DND-41 (cell line): ENCODE measurements at regions not wholly inside any gene's neighbourhood (a gene's known extent, or its start where the extent isn't known, plus 50 kb on each side); places are given as distances from the start of the nearest gene placed in this dataset.

Source experiments
- ATAC-seq: fragments of 200-7000 bp; cut with Tn5 transposase; 3 replicates; pipeline ENCODE4 v1.9.1; 2021; ENCODE audit warnings: low read depth; ENCODE audit not compliant: insufficient read depth
- DNase-seq: peaks from one replicate; pipeline ENCODE4 v3.0.0-alpha.2; 2020
- H2AFZ ChIP-seq: 2 replicates; pipeline ENCODE4 v1.6.0; 2012; ENCODE audit warnings: low read depth, low read length
- H3K27ac ChIP-seq: 2 replicates; pipeline ENCODE4 v1.5.1; 2012; ENCODE audit warnings: low read length, inconsistent platforms
- H3K27me3 ChIP-seq: fragments of 200-600 bp; sonication (generic); 2 replicates; pipeline ENCODE4 v1.6.0; 2012; ENCODE audit warnings: low read length, mild to moderate bottlenecking, inconsistent platforms; ENCODE audit not compliant: insufficient read depth, poor library complexity
- H3K36me3 ChIP-seq: 2 replicates; pipeline ENCODE4 v1.5.1; 2012; ENCODE audit warnings: low read length, inconsistent platforms; ENCODE audit not compliant: insufficient read depth
- H3K4me1 ChIP-seq: 2 replicates; pipeline ENCODE4 v1.5.1; 2012; ENCODE audit warnings: mild to moderate bottlenecking, low read length; ENCODE audit not compliant: insufficient read depth
- H3K4me2 ChIP-seq: 2 replicates; pipeline ENCODE4 v1.6.0; 2012; ENCODE audit warnings: mild to moderate bottlenecking, moderate library complexity, low read length, inconsistent platforms; ENCODE audit not compliant: insufficient read depth
- H3K4me3 ChIP-seq, 2 experiments: fragments of 200-600 bp in 1 of 2; shearing (Covaris generic) in 1 of 2; 2 replicates each; pipeline ENCODE4 v1.5.1; 2012 to 2016; ENCODE audit warnings: inconsistent platforms in 2 of 2, low read length in 2 of 2, mild to moderate bottlenecking in 2 of 2, low read depth in 1 of 2, moderate library complexity in 1 of 2
- H3K79me2 ChIP-seq: 2 replicates; pipeline ENCODE4 v1.6.0; 2012; ENCODE audit warnings: low read length, inconsistent platforms; ENCODE audit not compliant: insufficient read depth
- H3K9ac ChIP-seq: 2 replicates; pipeline ENCODE4 v1.6.0; 2012; ENCODE audit warnings: low read depth, mild to moderate bottlenecking, inconsistent platforms, low read length, moderate library complexity
- H3K9me3 ChIP-seq: 2 replicates; pipeline ENCODE4 v1.5.1; 2012; ENCODE audit warnings: low read length, moderate library complexity, mild to moderate bottlenecking, inconsistent platforms; ENCODE audit not compliant: insufficient read depth, severe bottlenecking
- H4K20me1 ChIP-seq: 2 replicates; pipeline ENCODE4 v1.6.0; 2012; ENCODE audit warnings: low read length; ENCODE audit not compliant: insufficient read depth
- EZH2 ChIP-seq: IDR thresholded peaks from 3 replicates; pipeline ENCODE4 v1.6.1; 2012; ENCODE audit warnings: borderline replicate concordance, low read depth, mild to moderate bottlenecking, moderate library complexity, low read length, inconsistent platforms; ENCODE audit not compliant: severe bottlenecking
- TF ChIP-seq, protein P1 (sequence below): IDR thresholded peaks from 2 replicates; pipeline ENCODE4 v1.5.1; 2012; ENCODE audit warnings: borderline replicate concordance, low read length, moderate library complexity, mild to moderate bottlenecking; ENCODE audit not compliant: poor library complexity, severe bottlenecking; ENCODE audit errors: extremely low read depth

DNA sequence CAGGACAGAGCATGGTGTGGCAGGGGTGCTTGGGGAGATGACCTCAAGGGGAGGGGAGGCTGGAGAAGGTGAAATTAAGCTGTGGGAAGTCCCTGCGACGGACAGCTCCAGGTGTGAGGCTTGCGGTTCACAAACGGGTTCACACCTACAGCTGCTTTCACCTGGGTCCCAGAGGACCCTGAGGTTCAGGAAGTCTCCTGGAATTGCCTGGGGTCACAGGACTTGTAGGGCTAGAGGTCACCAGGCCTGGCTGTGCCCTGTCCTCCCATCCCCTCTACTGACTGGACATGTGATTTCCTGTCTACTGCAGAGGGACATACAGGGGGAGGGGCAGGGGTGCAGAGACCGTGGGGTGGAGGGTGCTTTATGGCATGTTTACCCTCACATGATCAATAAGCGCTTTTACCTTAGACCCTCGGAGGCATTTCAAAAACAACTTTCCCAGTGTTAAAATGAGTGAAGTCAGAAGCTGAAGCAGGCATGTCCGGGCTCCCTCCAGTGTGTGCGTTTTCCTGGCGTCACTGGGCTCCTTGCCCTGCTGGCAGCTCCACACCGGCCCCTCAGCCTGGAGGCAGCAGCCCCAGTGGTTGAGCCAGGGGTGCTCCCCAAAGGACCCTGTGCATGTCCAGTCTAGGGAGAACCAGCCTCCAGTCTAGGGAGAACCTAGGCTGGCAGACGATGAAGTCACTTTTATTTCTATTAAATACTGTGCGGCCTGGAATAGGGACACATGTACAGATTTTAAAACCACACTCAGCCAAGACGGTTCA lies 66.6 kb upstream of the IGFBP3 start:
- no peak overlapping the region for H3K4me2 ChIP-seq
- H3K79me2 ChIP-seq = no peaks in the 10 kb centered on the region
- no peaks in the 10 kb centered on the region for H3K9me3 ChIP-seq
- no peak for ATAC-seq
- no peaks in the 10 kb centered on the region for H3K4me1 ChIP-seq
- DNase-seq = no peak
- TF ChIP-seq, protein P1, sequence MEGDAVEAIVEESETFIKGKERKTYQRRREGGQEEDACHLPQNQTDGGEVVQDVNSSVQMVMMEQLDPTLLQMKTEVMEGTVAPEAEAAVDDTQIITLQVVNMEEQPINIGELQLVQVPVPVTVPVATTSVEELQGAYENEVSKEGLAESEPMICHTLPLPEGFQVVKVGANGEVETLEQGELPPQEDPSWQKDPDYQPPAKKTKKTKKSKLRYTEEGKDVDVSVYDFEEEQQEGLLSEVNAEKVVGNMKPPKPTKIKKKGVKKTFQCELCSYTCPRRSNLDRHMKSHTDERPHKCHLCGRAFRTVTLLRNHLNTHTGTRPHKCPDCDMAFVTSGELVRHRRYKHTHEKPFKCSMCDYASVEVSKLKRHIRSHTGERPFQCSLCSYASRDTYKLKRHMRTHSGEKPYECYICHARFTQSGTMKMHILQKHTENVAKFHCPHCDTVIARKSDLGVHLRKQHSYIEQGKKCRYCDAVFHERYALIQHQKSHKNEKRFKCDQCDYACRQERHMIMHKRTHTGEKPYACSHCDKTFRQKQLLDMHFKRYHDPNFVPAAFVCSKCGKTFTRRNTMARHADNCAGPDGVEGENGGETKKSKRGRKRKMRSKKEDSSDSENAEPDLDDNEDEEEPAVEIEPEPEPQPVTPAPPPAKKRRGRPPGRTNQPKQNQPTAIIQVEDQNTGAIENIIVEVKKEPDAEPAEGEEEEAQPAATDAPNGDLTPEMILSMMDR = no peak
- no peak for TF ChIP-seq EZH2
- no peaks in the 10 kb centered on the region for H4K20me1 ChIP-seq
- no peaks in the 10 kb centered on the region for H3K36me3 ChIP-seq
- no peak overlapping the region for H3K4me3 ChIP-seq
- H3K27ac ChIP-seq = no peak overlapping the region
- no peak overlapping the region for H3K9ac ChIP-seq
- H2AFZ ChIP-seq = no peak overlapping the region
- peaks cover 7% of the 10 kb centered on the region for H3K27me3 ChIP-seq

DNA sequence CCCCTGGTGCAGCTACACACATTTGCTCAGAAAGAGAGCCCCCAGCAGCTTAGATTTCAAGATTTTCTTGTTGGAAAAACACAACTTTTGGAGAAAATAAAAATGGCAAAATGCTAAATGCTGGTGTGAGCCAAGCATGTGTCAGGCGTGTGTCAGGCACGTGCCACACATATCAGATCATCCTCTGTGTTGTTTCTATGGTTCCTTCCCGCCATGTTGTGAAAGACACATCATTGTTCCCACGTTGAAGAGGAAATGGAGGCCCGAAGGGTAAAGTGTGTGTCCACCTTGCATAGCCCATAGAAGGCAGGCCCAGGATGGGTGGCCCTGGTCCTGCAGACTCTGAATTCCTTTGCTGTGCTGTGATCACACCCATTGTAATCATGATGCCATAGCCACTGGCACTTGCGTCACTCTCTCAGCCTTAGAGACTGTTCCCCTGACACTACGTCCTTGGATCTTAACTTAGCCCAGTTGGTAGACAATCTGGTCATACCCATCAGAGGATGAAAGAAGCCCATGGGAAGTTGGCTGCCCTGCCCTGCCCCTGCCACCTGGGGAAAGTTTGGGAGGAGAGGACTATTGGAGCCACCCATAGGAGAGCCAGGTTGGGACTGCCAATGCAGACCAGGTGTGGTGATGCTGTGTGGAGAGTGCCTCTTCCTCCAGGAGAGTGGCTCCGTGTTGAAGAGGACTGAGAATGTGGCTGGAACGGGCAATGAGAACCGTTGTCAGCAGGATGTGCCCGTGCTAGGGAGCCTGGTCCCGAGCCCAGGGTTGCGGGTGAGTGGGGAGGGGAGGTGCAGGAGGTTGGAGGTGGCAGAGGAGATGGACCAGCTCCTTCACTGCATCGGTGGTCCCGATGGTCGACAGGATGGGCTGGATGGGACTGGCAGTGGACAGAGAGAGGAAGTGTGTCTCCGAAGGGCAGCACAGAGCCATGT lies 65.6 kb upstream of the IGFBP3 start:
- Histone ChIP-seq H3K4me1 (no peaks in the 10 kb centered on the region), H3K9me3 (no peaks in the 10 kb centered on the region), H3K79me2 (no peaks in the 10 kb centered on the region), H2AFZ (no peak overlapping the region), H4K20me1 (no peaks in the 10 kb centered on the region), H3K4me3 (no peak overlapping the region), H3K4me2 (no peak overlapping the region), H3K27me3 (peaks cover 4% of the 10 kb centered on the region), H3K27ac (no peak overlapping the region), H3K36me3 (no peaks in the 10 kb centered on the region), H3K9ac (no peak overlapping the region)
- no peak for TF ChIP-seq EZH2
- TF ChIP-seq, protein P1 = no peak
- no peak for ATAC-seq
- DNase-seq = no peak

DNA sequence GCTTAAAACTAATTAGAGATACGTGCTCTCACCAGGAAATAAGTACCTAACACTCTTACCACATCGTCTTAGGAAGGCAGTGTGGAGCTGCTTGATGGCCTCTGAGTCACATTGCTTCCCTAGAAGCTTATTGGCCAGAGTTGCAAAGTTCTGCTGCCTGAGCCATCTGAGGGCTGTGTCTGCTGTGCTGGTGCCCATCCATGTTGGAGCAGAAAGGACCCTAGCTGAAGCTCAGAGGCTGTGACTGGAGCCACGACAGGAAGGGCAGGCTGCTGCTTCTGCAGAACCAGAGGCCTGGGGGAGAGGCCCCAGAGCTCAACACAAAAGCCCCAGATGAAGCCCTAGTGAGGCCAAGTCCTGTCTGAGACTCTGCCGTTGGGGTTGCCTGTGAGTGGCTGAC lies 64.8 kb upstream of the IGFBP3 start:
- no peak overlapping the region for H3K9ac ChIP-seq
- no peak overlapping the region for H2AFZ ChIP-seq
- H3K4me1 ChIP-seq = no peaks in the 10 kb centered on the region
- no peaks in the 10 kb centered on the region for H3K9me3 ChIP-seq
- no peaks in the 10 kb centered on the region for H4K20me1 ChIP-seq
- no peak for ATAC-seq
- no peaks in the 10 kb centered on the region for H3K79me2 ChIP-seq
- no peak overlapping the region for H3K4me3 ChIP-seq
- TF ChIP-seq, protein P1 = no peak
- TF ChIP-seq EZH2 = no peak
- H3K27me3 ChIP-seq = peaks cover 4% of the 10 kb centered on the region
- no peak overlapping the region for H3K27ac ChIP-seq
- no peak overlapping the region for H3K4me2 ChIP-seq
- no peak for DNase-seq
- H3K36me3 ChIP-seq = no peaks in the 10 kb centered on the region
